ENCODE measurements at regions not wholly inside any gene's neighbourhood (a gene's known extent, or its start where the extent isn't known, plus 50 kb on each side); places are given as distances from the start of the nearest gene placed in this dataset.
"Not testable (repeated sequence)": the region's sequence is repeated elsewhere in the genome, so short reads cannot be mapped to it uniquely, and the experiment has no call there.

DNA sequence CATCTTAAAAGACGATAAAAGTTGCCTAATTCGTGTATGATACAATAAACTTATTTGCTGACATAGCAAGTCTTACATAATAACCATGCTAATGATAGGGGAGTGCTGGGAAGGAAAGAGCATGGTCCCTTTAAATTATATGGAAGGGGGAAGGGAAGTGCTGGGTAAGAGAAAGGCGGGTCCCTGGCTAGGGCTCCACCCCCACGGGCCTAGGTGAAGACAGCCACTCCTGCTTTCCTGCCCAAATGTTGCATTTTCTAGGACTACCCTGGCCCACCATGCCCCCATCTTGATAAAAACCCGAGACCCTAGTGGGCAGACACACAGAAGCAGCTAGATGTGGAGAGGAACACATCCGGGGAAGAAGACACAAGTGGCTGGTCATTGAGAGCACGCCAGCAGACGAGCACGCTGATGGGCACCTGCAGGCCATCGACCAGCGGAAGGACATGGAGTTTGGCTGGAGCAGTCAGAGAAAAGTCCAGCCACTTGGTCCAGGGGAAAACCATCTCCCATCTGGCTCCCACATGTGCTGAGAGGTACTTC lies 328.7 kb downstream of the ARL4A start:
- TF ChIP-seq, protein P1, sequence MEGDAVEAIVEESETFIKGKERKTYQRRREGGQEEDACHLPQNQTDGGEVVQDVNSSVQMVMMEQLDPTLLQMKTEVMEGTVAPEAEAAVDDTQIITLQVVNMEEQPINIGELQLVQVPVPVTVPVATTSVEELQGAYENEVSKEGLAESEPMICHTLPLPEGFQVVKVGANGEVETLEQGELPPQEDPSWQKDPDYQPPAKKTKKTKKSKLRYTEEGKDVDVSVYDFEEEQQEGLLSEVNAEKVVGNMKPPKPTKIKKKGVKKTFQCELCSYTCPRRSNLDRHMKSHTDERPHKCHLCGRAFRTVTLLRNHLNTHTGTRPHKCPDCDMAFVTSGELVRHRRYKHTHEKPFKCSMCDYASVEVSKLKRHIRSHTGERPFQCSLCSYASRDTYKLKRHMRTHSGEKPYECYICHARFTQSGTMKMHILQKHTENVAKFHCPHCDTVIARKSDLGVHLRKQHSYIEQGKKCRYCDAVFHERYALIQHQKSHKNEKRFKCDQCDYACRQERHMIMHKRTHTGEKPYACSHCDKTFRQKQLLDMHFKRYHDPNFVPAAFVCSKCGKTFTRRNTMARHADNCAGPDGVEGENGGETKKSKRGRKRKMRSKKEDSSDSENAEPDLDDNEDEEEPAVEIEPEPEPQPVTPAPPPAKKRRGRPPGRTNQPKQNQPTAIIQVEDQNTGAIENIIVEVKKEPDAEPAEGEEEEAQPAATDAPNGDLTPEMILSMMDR (conservative IDR thresholded peaks at IDR 0.05) = no peak
- no peak overlapping the region for H3K27ac ChIP-seq

DNA sequence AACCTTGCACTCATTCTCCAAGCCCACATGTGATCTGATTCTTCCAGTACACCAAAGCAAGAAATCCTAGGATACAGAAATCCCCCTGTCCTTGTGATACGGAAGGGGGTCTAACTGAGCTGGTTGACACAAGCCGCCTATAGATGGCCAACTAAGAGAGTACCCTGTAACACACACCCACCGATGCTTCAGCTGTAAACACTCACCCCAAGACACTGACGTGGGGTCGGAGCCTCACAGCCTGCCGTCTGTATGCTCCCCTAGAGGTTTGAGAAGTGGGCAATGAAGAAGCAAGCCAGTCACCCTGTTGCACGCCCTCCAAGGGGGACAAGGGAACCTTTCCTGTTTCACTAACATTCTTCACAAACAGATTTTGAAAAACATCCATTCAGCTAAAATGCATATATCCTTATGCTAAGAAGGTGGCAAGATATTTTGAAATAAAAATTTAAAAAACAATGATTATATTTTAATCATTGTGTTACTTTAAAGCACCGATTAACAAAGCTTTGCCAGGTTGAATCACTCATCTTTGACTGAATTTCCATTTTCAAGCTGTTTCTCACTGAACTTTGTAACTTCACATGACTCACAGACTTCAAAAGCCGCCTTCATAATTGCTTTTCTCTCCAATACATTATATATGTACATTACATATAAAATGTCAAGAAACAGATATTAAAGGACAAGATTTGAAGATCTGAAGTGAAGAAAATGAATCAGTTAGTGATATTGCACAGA lies 329.3 kb downstream of the ARL4A start:
- H3K27ac ChIP-seq = no peak overlapping the region
- TF ChIP-seq, protein P1 (conservative IDR thresholded peaks at IDR 0.05) = no peak

DNA sequence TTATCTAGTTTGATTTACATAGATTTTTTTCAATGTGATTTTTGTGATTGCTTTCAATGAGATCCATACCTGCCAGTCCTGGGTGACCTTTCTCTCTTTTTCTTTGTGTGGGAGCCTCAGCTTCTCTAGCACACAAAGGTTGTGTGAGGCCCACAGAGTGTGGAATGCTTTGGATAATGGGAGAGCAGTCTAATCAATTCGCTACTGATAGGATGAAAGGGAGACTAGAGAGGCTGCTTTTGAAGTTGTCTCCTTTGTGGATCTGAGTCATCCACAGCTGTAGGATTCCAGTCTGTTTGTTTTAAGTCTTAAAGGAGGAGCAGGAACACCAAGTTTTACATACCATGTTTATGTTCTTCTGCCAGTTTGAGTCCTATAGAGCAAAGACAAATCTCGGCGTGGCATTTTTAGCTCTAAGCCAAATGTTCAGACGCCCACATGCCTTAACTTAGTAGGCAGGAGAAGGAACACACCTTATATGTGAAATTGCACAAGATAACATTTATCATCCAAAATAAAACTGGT lies 330.0 kb downstream of the ARL4A start:
- no peak overlapping the region for H3K27ac ChIP-seq
- TF ChIP-seq, protein P1 (conservative IDR thresholded peaks at IDR 0.05) = no peak

DNA sequence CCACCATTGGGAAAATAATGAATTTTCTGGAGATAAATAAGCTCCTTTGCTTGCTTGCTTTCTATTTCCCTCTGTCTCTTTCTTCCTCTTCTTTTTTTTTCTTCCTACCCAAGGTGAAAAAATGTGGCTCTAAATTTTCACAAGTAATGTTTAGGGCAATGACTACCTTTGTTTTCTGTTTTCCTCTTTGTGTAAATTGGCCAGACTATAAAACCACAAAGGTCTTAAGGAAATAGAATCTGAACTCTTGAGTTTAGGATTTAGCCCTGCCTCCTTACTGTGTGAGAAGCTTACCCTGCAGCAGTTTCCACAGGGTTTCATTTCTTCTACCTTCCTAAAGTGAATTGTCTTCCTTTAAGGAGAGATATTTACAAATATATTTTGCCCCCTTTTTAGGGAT lies 330.4 kb downstream of the ARL4A start:
- TF ChIP-seq, protein P1 (conservative IDR thresholded peaks at IDR 0.05) = no peak
- H3K27ac ChIP-seq = no peak overlapping the region

DNA sequence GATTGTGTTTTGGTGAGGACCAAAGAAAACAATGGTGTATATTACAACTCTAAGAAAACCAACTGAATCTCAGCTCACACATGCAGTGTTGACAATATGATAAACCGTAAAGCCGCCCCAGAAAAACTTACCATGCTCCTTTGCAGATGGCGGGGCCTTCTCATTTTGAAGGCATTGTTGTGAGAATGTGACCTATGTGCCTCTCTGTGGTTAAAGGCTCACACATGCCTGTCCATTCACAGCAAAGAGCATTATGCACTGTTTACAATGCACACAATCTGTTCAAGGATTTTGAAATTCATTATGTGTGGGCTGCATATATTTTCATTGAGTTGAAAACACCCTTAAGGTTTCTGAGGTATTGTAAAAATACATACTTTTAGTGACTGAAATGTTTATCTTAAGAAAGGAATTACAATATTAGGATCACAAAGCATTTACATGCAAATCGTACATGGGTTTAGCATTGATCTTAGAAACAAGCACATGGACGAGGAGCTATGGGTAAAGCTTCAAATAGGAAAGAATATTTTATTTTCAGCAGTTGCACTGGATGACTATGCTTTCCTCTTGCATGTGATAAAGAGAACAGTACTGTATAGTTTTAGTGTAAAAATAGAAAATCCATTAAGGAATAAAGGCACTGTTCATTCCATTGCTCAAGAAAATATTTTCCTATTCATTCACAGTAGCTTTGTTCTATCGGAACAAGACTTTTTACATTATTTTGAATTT lies 334.3 kb downstream of the ARL4A start:
- H3K27ac ChIP-seq = no peak overlapping the region

DNA sequence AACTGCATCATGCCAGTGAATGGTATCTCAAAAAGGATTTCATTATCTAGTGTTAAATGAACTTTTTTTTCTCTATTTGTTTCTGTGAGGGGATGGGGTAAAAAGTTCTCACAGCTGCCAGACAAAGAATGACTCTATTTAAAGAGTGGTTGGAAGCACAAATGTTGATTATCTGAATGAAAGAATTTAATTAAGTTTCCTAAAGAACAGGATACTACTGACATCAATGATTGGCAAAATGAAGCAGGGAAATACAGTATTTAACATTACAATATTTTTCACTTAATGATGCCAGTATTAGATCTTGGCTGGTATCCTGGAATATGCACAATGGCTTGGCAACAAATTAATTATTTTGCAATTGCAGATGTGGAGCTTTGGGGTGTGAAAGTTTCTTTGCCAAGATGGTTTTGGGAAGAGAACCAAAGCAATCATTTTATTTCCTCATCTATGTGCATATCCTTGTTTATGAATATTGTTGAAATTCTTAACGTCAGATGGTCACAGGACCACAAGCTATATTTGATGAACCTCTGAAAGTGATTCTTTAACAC lies 336.8 kb downstream of the ARL4A start:
- TF ChIP-seq, protein P1 (conservative IDR thresholded peaks at IDR 0.05) = no peak
- no peak overlapping the region for H3K27ac ChIP-seq

More for the DNA sequence above, 334.3 kb downstream of the ARL4A start:
- TF ChIP-seq, protein P1 (conservative IDR thresholded peaks at IDR 0.05) = no peak

DNA sequence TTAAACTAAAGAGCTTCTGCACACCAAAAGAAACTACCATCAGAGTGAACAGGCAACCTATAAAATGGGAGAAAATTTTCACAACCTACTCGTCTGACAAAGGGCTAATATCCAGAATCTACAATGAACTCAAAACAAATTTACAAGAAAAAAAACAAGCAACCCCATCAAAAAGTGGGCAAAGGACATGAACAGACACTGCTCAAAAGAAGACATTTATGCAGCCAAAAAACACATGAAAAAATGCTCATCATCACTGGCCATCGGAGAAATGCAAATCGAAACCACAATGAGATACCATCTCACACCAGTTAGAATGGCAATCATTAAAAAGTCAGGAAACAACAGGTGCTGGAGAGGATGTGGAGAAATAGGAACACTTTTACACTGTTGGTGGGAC lies 337.6 kb downstream of the ARL4A start:
- H3K27ac ChIP-seq = not testable (repeated sequence)

Measured in VCaP (cell line).